HG02763 (cell line): ENCODE measurements at regions not wholly inside any gene's neighbourhood (a gene's known extent, or its start where the extent isn't known, plus 50 kb on each side); places are given as distances from the start of the nearest gene placed in this dataset.
"Not testable (repeated sequence)": the region's sequence is repeated elsewhere in the genome, so short reads cannot be mapped to it uniquely, and the experiment has no call there.

ENCODE experiments used
- ATAC-seq: cut with Tn5 transposase; IDR thresholded peaks from one replicate; pipeline ENCODE4 v1.9.1; 2021; ENCODE audit warnings: mild to moderate bottlenecking, moderate library complexity; ENCODE audit not compliant: unreplicated experiment

DNA sequence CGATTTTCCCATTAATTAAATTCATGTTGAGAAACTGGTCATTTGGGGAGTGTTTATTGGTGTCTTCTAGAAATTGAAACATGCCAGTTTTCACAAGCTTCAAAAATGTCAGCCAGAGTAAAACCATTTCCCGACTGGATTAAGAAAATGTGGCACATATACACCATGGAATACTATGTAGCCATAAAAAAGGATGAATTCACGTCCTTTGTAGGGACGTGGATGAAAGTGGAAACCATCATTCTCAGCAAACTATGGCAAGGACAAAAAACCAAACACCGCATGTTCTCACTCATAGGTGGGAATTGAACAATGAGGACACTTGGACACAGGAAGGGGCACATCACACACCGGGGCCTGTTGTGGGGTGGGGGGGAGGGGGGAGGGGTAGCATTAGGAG, 162.1 kb upstream of the FGF13 start:
- ATAC-seq = not testable (repeated sequence)

DNA sequence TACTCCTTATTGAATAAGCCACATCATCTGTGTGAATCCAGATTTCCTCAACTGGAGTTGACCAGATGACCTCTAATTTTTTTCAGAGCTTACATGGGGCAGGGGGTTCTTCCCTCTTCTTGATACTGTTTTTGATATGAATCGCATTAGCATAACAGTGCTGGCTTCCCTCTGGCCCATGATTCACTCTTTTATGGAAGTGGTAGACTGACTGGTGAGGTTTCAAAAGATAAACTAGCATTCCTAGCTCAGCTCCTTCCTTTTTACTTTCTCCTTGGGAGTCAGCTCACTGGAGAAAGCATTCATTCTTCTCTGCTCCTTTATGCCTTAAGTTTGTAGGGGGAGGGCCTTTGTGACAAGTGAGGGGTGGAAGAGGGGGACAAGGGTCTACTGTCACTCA, 161.0 kb upstream of the FGF13 start:
- no peak for ATAC-seq

DNA sequence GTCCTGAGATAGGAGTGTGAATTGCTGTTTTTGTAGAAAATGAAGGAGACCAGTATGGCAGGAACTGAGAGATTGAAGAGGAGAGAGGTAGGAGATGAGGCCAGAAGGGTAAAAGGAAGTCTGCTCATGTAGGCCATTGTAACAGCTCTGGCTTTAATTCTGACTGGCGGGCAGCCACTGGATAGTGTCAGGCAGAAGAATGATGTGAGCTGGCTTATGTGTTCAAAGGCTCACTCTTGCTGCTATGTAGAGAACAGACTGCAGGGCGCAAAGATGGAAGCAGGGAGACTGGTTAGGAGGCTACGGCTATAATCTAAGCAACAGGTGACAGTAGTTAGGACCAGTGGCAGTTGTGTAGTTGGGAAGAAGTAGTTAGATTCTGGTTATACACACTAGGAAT, 160.2 kb upstream of the FGF13 start:
- ATAC-seq = no peak

DNA sequence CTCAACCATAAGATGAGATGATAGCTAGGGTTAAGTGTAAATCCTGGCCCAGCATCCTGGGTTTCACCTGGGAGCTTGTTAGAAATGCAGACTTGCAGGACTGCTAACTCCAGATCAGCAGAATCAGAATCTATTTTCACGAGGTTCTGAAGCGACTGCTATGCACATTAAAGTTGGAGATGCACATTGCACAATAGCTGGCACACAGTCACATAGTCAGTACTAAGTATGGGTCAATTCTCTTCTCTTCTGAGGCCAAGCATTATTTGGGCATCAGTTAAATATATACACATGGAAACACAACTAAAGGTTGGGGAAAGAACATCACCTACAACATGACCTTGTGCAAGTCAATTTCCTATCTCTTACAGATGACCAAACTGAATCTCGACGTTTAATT, 155.1 kb upstream of the FGF13 start:
- no peak for ATAC-seq

DNA sequence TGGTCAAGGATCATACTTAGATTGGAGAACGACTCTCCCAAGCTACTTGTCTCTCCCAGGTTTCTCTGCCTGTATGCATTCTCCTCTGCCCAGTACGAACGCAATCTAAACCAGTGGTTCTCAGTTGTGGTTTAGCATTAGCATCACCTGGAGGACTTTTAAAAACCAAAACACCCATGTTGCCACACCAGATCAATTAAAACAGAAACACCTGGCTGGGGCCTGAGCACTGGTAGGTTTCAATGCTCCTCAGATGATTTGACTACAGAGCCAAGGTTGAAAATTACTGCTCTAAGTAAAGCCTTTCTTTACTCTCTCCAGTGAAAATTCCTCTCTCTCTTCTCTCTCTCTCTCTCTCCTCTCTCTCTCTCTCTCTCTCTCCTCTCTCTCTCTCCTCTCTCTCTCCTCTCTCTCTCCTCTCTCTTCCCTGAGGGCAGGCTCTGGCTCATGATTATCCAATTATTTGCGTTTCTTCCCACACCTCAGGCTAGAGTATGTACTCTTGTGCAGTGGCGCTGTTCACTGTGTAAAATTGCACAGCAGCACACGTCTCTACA, 153.7 kb upstream of the FGF13 start:
- ATAC-seq = no peak

DNA sequence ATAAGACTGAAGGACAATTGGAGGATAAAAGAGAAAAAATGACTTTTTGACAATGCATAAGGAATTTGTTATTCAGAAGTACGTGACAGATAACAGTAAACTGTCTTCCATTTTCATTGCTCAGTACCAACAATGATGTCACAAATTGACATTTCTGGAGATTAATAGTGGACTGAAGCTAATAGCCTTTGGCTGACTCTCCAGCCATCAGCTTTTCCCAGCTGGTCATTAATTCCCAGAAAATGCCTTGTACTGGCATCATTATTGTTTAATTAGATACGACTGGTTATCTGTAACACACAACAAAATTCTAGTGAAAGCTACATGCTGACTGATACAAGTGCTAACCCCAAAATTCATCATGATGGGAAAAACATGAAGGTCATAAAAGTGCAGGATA, 147.9 kb upstream of the FGF13 start:
- ATAC-seq = no peak

DNA sequence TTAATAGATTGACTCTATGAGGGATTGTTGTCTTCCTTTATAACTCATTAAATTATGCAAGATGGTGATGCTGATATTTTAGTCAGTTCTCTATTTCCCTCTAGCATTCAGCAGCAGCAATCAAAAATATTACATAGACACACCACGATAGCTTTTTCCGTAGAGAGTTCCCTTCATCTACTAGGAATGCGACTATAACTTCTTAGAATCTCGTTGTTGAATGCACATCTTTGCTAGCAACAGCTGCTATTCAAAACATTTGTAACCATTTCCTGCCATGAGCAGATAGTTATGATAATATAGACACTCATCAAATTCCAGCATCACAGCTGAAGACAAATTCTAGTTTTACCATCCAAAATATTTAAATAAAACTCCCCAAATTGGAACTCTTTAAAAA, 147.4 kb upstream of the FGF13 start:
- no peak for ATAC-seq

DNA sequence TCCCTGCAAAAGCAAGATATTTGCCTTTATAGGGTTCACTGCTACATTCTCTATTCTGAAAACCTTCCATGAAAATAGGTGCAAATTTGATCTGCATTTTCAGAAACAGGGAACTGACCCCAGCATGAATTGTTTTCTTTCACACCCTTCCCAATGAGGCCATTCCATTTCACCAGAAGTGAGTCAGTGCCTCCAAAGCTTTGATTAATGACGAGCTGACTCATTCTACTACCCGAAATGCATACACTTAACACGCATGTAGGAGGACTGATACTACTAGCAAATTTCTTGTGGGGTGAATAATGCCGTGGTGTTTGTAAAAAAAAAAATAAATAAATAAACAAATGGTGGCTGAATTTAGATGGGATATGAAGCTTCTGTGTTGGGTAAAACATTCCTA, 146.9 kb upstream of the FGF13 start:
- ATAC-seq = no peak

DNA sequence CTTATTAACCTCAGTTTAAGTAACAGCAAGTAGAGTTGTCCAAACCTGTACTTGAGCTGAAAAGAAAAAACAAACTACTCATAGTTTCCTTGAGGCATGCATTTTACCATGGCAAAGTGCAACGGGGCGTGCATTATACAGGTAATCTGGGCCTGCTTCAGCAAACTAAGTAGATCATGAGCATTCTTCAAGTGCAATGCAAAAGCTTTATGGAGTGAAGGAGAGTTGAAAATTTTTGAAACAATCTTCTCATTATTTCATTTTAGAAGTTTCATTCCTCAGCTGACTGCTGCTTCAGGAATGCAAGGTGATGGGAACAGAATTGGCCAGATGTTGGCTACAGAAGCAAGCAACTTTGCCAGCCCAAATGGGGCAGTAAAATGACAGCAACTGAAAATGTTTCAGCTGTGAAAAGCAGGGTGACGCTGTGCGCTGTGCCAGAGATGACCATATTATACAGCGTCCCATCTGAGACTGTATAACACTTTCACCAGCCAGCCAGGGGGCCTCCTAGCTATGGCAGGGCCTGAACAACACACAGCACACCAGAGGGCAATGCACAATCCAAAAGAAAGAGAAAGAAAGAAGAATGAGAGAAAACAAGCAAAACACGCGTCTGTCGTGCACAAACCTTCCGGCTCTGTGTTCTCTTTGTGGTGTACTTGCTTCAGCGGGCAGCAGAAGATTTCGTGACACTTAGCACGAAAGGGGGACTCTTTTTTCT, 145.5 kb upstream of the FGF13 start:
- no peak for ATAC-seq

DNA sequence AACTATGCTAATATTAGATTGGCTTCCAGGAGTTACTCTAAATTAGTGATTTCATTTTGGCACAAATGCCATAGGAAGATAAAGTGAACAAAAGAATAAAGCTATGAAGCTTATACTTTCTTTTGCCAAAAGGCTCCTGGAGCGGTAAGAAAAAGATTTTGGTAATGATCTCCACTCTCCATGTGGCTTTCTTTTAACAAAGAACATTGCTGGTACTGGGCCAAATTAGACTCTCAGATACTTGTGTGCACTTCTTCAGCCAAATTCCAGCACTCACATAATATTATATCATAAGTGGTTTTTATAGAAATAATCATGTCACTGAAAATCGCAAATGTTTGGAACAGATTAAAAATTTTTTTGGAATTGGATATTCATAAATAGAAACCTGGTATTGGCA, 142.4 kb upstream of the FGF13 start:
- no peak for ATAC-seq

DNA sequence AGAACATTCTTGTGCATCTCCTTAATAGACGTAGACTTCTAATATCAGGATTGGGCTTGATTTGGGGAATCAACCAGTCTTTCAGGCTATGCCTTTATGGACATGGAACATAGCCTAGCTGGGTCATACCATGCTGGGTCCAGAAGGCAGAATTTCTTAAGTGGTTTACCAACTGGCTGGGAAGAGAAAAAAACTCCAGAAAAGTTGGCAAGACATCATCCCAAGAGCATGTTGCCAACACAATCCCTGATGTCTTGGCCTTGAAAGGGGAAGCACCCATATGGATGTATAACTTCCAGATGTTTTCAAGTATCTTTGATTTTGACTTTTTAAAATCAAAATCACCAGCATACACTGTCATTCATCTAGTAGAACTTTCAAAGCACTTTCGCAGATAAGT, 138.0 kb upstream of the FGF13 start:
- no peak for ATAC-seq

DNA sequence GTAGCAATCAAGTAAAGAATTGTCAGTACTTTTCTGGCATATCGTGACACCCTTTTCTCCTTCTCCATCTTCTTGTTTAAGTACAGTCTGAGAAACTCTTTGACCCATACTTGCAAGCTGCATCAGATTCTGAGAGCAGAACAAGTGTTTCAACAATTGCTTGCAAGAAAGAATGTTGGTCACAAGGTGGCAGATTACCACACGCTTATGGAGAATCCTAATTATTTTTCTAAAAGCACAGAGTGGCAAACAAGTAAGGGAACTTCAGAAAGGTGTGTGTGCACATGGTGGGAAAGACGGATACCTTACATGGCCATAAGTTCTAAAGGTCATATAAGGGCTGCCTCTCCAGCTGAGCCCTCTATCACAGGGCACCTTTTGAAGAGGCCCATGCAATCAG, 136.4 kb upstream of the FGF13 start:
- ATAC-seq = no peak

DNA sequence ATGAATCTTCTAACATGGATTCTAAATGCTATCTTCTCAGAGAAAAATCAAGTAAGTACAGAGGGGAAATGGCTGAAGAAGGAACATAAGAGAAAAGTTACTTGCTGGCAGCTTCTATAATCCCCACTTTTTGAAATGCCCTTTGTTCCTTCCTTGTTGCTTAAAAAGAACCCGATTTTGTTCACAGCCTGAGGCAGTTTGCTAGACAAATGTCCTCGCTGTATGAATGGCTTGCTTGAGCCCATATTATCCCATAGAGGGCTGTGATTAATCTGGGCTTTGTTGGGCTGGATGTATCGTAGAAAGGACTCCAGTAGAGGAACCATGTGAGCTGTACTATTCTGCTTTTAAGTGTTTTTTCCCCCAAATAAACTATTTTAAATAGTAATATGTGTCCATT, 134.3 kb upstream of the FGF13 start:
- no peak for ATAC-seq

DNA sequence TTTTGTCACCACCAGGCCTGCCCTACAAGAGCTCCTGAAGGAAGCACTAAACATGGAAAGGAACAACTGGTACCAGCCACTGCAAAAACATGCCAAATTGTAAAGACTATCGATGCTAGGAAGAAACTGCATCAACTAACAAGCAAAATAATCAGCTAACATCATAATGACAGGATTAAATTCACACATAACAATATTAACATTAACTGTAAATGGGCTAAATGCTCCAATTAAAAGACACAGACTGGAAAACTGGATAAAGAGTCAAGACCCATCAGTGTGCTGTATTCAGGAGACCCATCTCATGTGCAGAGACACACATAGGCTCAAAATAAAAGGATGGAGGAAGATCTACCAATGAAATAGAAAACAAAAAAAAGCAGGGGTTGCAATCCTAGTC, 95.9 kb upstream of the FGF13 start:
- ATAC-seq = not testable (repeated sequence)

DNA sequence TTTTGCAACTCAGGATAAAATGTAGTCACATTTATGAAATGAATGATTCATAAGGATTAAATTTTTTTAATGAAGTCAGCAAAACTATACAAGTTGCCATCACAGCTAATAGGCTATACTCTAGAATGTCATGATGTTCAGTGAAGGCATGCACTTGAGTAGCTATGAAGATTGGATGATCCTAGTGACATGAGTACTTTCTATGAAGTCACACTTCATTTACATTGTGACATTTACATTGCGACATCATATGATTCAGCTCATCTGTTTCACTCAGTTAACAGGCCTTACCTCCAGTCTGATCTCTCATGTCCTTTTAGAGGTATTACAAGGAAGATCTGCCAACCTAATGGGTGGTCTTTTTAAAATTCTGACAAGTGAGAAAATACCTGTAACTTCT, 82.7 kb upstream of the FGF13 start:
- no peak for ATAC-seq

DNA sequence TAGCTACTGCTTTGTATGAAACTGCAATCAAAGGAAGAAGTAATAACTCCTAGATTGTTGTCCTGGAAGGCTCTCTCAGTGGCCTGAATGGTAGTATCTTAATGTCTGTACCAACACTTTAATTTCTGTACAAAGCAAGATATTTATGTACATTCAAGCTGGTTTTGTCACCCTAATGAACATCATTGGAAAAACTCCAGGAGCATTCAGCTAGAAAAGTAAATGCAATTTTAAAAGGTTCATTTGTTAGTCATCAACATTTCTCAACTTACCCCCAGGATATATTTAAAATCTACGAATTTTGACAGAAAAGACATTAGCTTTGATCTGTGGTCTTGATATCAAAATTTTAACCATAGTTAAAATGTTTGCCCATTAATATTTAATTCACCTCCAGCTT, 80.0 kb upstream of the FGF13 start:
- ATAC-seq = no peak

DNA sequence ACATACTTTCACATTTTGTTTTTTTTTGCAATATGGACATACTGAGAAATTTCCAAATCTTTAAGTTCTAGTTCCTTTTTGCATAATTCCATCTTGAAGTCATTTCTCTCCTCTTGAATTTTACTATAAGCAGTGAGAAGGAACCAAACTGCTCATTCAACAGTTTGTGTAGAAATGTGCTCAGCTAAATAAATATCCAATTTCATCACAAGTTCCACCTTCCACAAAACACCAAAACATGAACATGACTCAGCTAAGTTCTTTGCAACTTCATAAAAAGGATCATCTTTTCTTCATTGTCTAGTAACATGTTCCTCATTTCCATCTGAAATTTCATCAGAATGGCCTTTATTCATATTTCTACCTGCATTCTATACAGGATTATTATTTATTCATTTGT, 77.3 kb upstream of the FGF13 start:
- no peak for ATAC-seq

DNA sequence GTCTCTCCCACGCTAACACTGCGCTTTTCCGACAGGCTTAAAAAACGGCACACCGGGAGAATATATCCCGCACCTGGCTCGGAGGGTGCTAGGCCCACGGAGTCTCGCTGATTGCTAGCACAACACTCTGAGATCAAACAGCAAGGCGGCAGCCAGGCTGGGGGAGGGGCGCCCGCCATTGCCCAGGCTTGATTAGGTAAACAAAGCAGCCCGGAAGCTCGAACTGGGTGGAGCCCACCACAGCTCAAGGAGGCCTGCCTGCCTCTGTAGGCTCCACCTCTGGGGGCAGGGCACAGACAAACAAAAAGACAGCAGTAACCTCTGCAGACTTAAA, 67.0 kb upstream of the FGF13 start:
- ATAC-seq = not testable (repeated sequence)

DNA sequence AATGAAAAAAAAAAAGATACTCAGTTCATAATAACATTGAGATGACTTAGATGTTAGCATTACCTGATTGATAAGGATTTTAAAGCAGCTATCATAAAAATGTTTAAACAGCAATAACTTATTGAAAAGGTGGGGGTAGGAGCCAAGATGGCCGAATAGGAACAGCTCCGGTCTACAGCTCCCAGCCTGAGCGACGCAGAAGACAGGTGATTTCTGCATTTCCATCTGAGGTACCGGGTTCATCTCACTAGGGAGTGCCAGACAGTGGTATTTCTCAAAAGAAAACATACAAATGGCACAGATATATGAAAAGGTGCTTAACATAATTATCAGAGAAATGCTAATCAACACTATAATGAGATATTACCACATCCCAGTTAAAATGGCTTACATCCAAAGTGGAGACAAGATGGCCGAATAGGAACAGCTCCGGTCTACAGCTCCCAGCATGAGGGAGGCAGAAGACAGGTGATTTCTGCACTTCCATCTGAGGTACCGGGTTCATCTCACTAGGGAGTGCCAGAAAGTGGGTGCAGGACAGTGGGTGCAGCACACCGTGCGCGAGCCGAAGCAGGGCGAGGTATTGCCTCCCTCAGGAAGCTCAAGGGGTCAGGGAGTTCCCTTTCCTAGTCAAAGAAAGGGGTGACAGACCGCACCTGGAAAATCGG, 66.5 kb upstream of the FGF13 start:
- not testable (repeated sequence) for ATAC-seq

DNA sequence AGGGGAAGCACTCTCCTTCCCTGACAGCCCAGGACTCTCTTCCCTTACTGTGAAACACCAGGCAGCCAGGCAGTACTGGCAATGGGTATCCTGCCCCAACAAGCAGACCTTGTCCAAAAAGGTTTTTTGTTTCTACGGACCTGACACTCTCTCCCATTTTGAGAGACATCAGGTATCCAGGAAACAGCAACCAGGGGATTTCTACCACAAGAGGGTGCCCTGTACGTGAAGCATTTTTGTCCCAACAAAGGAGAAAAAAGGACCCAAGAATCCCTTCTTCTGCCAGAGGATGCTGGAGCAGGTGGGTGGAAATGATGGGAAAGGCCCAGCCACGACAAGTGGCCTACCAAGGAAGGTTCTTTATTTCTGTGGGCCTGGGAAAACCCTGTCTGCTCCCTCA, 65.7 kb upstream of the FGF13 start:
- ATAC-seq = no peak

DNA sequence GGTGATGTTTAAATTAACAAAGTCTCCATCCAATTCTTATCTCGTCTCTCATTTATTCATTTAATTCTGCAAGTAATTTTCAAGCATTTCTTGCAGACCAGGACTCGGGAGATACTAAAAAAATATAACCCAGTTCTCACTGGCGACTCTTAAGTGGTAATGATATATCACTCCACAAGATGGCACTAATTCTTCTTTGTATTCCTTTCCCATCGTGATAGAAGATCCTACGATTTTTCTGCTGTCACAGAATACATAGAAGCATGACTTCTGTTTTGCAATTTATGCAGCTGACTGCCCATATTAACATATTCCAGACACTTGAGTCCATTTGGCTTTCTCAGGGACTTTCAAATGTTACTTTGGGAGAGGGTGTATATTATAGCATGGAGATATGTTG, 64.0 kb upstream of the FGF13 start:
- ATAC-seq = no peak

DNA sequence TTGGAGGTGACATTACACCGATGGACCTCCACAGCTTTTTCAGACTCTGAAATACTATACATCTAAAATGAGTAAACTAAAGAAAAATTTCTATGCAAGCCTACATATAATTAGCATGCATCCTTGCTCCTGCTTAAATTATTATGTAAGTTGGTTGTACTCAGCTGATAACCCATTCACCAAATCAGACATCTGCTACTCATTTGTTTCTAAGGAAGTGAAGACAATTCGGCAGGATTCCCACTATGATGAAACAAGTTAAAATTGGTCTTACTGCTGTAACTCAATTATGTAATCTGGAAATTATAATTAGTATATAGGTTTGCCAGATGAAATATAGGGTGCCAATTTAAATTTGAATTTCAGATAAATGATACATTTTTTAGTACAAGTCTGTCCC, 59.5 kb upstream of the FGF13 start:
- ATAC-seq = no peak

DNA sequence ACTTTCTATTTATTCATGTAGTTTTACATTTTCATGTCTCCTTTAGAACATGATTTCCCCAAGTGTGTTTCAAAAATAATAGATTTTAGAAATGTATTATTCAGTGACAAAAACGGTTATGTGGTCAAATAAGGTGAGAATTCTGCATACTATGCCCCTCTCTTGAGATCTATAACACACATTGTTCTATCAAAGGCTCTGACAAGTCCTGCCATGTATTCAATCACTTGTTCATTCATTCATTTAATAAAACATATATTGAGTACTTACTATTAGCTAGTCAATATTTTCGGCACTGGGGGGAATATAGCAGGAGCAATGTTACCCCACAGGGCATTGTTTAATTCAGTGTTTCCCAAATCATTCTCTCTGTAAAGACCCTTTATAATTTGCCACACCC, 58.4 kb upstream of the FGF13 start:
- no peak for ATAC-seq
